ENCODE measurements at regions not wholly inside any gene's neighbourhood (a gene's known extent, or its start where the extent isn't known, plus 50 kb on each side); places are given as distances from the start of the nearest gene placed in this dataset.
"Not testable (repeated sequence)": the region's sequence is repeated elsewhere in the genome, so short reads cannot be mapped to it uniquely, and the experiment has no call there.

- no peaks in the 10 kb centered on the region for H4K20me1 ChIP-seq (ENCODE audit: low read length)
- H2AFZ ChIP-seq (ENCODE audit: low read length), result no peak overlapping the region
- H3K27ac ChIP-seq (ENCODE audit: low read length), result no peak overlapping the region
- H3K27me3 ChIP-seq (ENCODE audit: low read length), result 0 out of 2 replicates have a peak, but pooled peaks cover 3% of the 10 kb centered on the region
- DNase-seq (no peak), ATAC-seq (no peak)
- H3K4me3 ChIP-seq (ENCODE audit: low read length), result no peak overlapping the region
- no peak for TF ChIP-seq EZH2 (IDR thresholded peaks at IDR 0.05; ENCODE audit: low read length, unreplicated experiment)
- no peak for TF ChIP-seq CTCF (conservative IDR thresholded peaks at IDR 0.05; ENCODE audit: low read depth, low read length)
- no peak for TF ChIP-seq EZH2phosphoT487 (IDR thresholded peaks at IDR 0.05; ENCODE audit: borderline replicate concordance, low read length)
- CTCF ChIA-PET, result no interaction called here
- no peaks in the 10 kb centered on the region for H3K9me2 ChIP-seq (replicated peaks; ENCODE audit: low read length)
- no peak overlapping the region for H3K4me2 ChIP-seq (ENCODE audit: low read length)
- H3F3A ChIP-seq (ENCODE audit: low read length, unreplicated experiment), result no peaks in the 10 kb centered on the region
- no TSS peak for BruUV-seq (replicated peaks)
- H3K36me3 ChIP-seq (ENCODE audit: low read depth, low read length), result no peaks in the 10 kb centered on the region
- H3K9ac ChIP-seq (ENCODE audit: low read length), result no peak overlapping the region
- no peaks in the 10 kb centered on the region for H3K9me3 ChIP-seq (ENCODE audit: low read length)
- no peaks in the 10 kb centered on the region for H3K79me2 ChIP-seq (ENCODE audit: low read length)
- intact Hi-C loops (cut with micrococcal nuclease), result no loop called here
- POLR2A ChIA-PET (ENCODE audit: unreplicated experiment), result no interaction called here
- H3K4me1 ChIP-seq (ENCODE audit: insufficient read depth, low read length), result no peaks in the 10 kb centered on the region
These were observed 83.7 kb upstream of the KDM7A start for GRCh38 chr7:140260352-140261104.

GRCh38 chr7:140257278-140257677 lies 80.5 kb upstream of the KDM7A start:
- H3K27me3 ChIP-seq (ENCODE audit: low read length); ATAC-seq; H4K20me1 ChIP-seq (ENCODE audit: low read length); H3K36me3 ChIP-seq (ENCODE audit: low read depth, low read length); H3F3A ChIP-seq (ENCODE audit: low read length, unreplicated experiment); POLR2A ChIA-PET (ENCODE audit: unreplicated experiment); H3K79me2 ChIP-seq (ENCODE audit: low read length); H3K9me3 ChIP-seq (ENCODE audit: low read length); H3K9me2 ChIP-seq (replicated peaks; ENCODE audit: low read length); H3K27ac ChIP-seq (ENCODE audit: low read length); H3K4me3 ChIP-seq (ENCODE audit: low read length); BruUV-seq (replicated peaks); CTCF ChIA-PET; H3K4me1 ChIP-seq (ENCODE audit: insufficient read depth, low read length); H3K9ac ChIP-seq (ENCODE audit: low read length); intact Hi-C loops (cut with micrococcal nuclease); DNase-seq; H2AFZ ChIP-seq (ENCODE audit: low read length); H3K4me2 ChIP-seq (ENCODE audit: low read length): not testable (repeated sequence)

- H3K79me2 ChIP-seq (ENCODE audit: low read length); H3F3A ChIP-seq (ENCODE audit: low read length, unreplicated experiment); POLR2A ChIA-PET (ENCODE audit: unreplicated experiment); CTCF ChIA-PET; H3K27me3 ChIP-seq (ENCODE audit: low read length); H3K4me3 ChIP-seq (ENCODE audit: low read length); DNase-seq; ATAC-seq; H3K36me3 ChIP-seq (ENCODE audit: low read depth, low read length); intact Hi-C loops (cut with micrococcal nuclease); BruUV-seq (replicated peaks); H4K20me1 ChIP-seq (ENCODE audit: low read length); H3K9me2 ChIP-seq (replicated peaks; ENCODE audit: low read length); H3K4me2 ChIP-seq (ENCODE audit: low read length); H3K27ac ChIP-seq (ENCODE audit: low read length); H2AFZ ChIP-seq (ENCODE audit: low read length); H3K9me3 ChIP-seq (ENCODE audit: low read length); H3K4me1 ChIP-seq (ENCODE audit: insufficient read depth, low read length); H3K9ac ChIP-seq (ENCODE audit: low read length): not testable (repeated sequence)
These were observed 78.2 kb upstream of the KDM7A start for GRCh38 chr7:140254976-140255375.
